CD4-positive, CD25-positive, alpha-beta regulatory T cell (primary cell): ENCODE measurements at regions not wholly inside any gene's neighbourhood (a gene's known extent, or its start where the extent isn't known, plus 50 kb on each side); places are given as distances from the start of the nearest gene placed in this dataset.

Source experiments
- ATAC-seq, 2 donors: fragments of 150-1000 bp; cut with Tn5 transposase; one replicate each; pipeline ENCODE4 v1.10.0; 2021; ENCODE audit warnings: low read depth in 2 of 2, moderate number of reproducible peaks in 2 of 2, moderate library complexity in 1 of 2
- DNase-seq, 3 donors: peaks; one replicate each; pipeline versions ENCODE4 v3.0.0 to v3.0.0-alpha.2; 2012 to 2022; ENCODE audit warnings: mixed read lengths in 1 of 3
- H3K27ac ChIP-seq: one replicate; pipeline ENCODE4 v1.7.0; 2013; ENCODE audit warnings: mild to moderate bottlenecking, low read length; ENCODE audit not compliant: insufficient read depth, poor library complexity, severe bottlenecking
- H3K27me3 ChIP-seq: one replicate; pipeline ENCODE4 v1.7.0; 2013; ENCODE audit warnings: low read length; ENCODE audit not compliant: control insufficient read depth, insufficient read depth
- H3K36me3 ChIP-seq: one replicate; pipeline ENCODE4 v1.7.0; 2013; ENCODE audit warnings: mild to moderate bottlenecking, low read length, moderate library complexity; ENCODE audit not compliant: control insufficient read depth, insufficient read depth
- H3K4me1 ChIP-seq: 2 replicates; pipeline ENCODE4 v1.7.0; 2013; ENCODE audit warnings: mild to moderate bottlenecking, low read length; ENCODE audit not compliant: insufficient read depth, control insufficient read depth, poor library complexity, severe bottlenecking
- H3K4me3 ChIP-seq: one replicate; pipeline ENCODE4 v1.7.0; 2013; ENCODE audit warnings: low read depth, mild to moderate bottlenecking, low read length, moderate library complexity
- H3K9me3 ChIP-seq, 2 experiments: 1 replicate in 1 of 2; 2 replicates in 1 of 2; pipeline ENCODE4 v1.7.0; 2013; ENCODE audit warnings: low read length in 2 of 2, mild to moderate bottlenecking in 1 of 2, moderate library complexity in 1 of 2; ENCODE audit not compliant: control insufficient read depth in 2 of 2
- H3K27ac Mint-ChIP-seq, 3 donors: one replicate each; pipeline ENCODE4 v1.8.0; 2020 to 2022; ENCODE audit warnings: mild to moderate bottlenecking in 3 of 3, mixed read lengths in 3 of 3, moderate library complexity in 2 of 3
- H3K27me3 Mint-ChIP-seq: one replicate; pipeline ENCODE4 v1.8.0; 2022; ENCODE audit warnings: mild to moderate bottlenecking, mixed read lengths
- H3K36me3 Mint-ChIP-seq: one replicate; pipeline ENCODE4 v1.8.0; 2020; ENCODE audit warnings: mixed read lengths
- H3K4me1 Mint-ChIP-seq, 4 donors: one replicate each; pipeline ENCODE4 v1.8.0; 2020 to 2022; ENCODE audit warnings: mixed read lengths in 4 of 4, mild to moderate bottlenecking in 1 of 4
- H3K4me3 Mint-ChIP-seq, 4 donors: one replicate each; pipeline ENCODE4 v1.8.0; 2020 to 2022; ENCODE audit warnings: mild to moderate bottlenecking in 4 of 4, mixed read lengths in 4 of 4, moderate library complexity in 3 of 4
- H3K9me3 Mint-ChIP-seq, 7 donors: one replicate each; pipeline ENCODE4 v1.8.0; 2020 to 2022; ENCODE audit warnings: mixed read lengths in 7 of 7, mild to moderate bottlenecking in 3 of 7, moderate library complexity in 2 of 7

DNA sequence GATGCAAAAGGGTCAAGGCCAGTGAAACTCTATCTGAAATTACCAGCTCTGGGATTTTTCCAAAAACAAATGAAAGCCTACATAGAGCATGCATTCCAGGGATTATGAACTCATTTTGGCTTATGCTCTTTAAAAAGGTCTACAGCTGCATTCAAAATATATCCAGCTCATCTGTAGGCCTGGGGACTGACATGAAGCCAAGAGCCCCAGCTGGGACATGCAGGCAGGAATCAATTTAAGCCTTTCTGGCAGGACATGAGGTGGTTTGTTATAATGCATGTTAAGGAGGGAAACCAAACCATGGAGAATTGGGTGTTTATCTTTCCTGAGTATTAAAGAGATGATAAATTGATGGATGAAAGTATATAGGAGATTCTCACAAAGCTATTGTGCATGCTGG lies 164.5 kb downstream of the RBM43 start:
- no peak overlapping the region for H3K27ac Mint-ChIP-seq
- H3K9me3 ChIP-seq: no peaks in the 10 kb centered on the region
- peaks cover 0 to 2% (median 0%) of the 10 kb centered on the region in 7 donors for H3K9me3 Mint-ChIP-seq

DNA sequence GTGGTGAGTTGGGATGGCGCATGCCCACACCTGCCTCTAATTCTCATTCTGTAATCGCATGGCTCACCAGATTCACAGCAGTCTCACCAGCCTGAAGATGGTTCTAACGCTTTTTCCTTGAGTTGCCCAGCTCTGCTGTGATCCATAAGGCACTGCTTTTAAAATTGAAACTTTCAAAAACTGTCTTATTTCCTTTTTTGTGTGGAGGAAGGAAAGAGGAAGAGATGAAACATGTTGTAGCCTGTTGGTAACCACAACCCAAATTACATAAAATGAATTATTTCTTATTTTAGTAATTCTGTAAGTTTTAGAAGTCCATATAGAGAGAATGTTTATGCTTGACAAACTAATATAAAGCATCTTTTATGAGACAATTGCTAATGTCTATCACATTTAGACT lies 165.4 kb downstream of the RBM43 start:
- H3K27me3 Mint-ChIP-seq: peaks cover 7% of the 10 kb centered on the region
- no peaks in the 10 kb centered on the region for H3K9me3 ChIP-seq
- no peaks in the 10 kb centered on the region for H3K36me3 ChIP-seq
- peaks cover 0 to 2% (median 0%) of the 10 kb centered on the region in 4 donors for H3K4me1 Mint-ChIP-seq
- DNase-seq: no peak
- H3K4me3 ChIP-seq: no peak overlapping the region
- H3K4me1 ChIP-seq: no peaks in the 10 kb centered on the region
- no peak for ATAC-seq
- H3K27me3 ChIP-seq: no peaks in the 10 kb centered on the region
- no peak overlapping the region for H3K27ac ChIP-seq
- H3K9me3 Mint-ChIP-seq: peaks cover 0 to 2% (median 0%) of the 10 kb centered on the region in 7 donors
- H3K27ac Mint-ChIP-seq: no peak overlapping the region
- no peak overlapping the region for H3K4me3 Mint-ChIP-seq
- H3K36me3 Mint-ChIP-seq: no peaks in the 10 kb centered on the region

More for the DNA sequence above, 164.5 kb downstream of the RBM43 start:
- Histone ChIP-seq H3K4me3 (no peak overlapping the region), H3K4me1 (no peaks in the 10 kb centered on the region), H3K27ac (no peak overlapping the region), H3K27me3 (no peaks in the 10 kb centered on the region), H3K36me3 (no peaks in the 10 kb centered on the region)
- no peak for DNase-seq
- peaks cover 7% of the 10 kb centered on the region for H3K27me3 Mint-ChIP-seq
- peaks cover 0 to 2% (median 0%) of the 10 kb centered on the region in 4 donors for H3K4me1 Mint-ChIP-seq
- H3K36me3 Mint-ChIP-seq: no peaks in the 10 kb centered on the region
- H3K4me3 Mint-ChIP-seq: no peak overlapping the region
- no peak for ATAC-seq

DNA sequence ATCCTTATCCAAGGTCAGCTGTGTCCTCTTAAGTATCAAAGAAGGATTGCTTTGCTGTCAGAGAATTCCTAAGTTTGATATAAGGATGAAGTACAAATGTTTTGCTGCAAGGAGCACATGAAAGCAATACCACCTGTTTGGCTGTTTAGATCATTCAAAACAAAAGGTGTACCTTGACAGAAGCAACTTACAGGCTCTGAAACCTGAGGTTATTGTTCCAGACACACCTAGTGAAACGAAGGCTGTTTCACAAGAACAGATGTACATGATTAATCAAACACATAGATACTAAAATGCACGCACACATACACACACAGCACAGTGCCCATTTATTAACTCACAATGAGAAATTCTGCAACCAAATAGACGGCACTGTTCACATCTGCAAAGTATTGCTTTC lies 166.2 kb downstream of the RBM43 start:
- Mint-ChIP-seq H3K4me3 (no peak overlapping the region), H3K27me3 (peaks cover 7% of the 10 kb centered on the region), H3K27ac (no peak overlapping the region), H3K9me3 (peaks cover 0 to 2% (median 0%) of the 10 kb centered on the region in 7 donors), H3K4me1 (peaks cover 0 to 2% (median 0%) of the 10 kb centered on the region in 4 donors), H3K36me3 (no peaks in the 10 kb centered on the region)
- DNase-seq: no peak
- no peaks in the 10 kb centered on the region for H3K36me3 ChIP-seq
- no peak for ATAC-seq
- H3K9me3 ChIP-seq: no peaks in the 10 kb centered on the region
- H3K4me1 ChIP-seq: no peaks in the 10 kb centered on the region
- no peak overlapping the region for H3K4me3 ChIP-seq
- no peaks in the 10 kb centered on the region for H3K27me3 ChIP-seq
- H3K27ac ChIP-seq: no peak overlapping the region

DNA sequence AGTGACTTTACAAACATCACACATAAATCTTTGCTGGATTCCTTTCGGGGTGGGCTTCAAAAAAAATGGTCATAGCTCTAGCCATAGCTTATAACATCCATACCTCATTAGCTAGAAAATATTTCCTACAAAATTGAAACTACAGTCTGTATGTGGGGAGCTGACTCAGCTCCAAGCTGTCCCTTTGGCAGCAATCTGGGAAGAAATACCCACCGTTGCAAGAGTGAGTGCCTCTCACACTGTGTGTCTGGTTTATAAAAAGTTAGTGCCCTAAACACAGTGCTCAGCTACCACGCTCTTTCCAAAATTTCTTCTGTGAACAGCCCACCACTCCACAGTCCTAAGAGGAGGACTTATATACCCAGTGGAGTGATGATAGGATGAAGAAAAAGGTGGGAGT lies 170.1 kb downstream of the RBM43 start:
- Histone ChIP-seq H3K27me3 (no peaks in the 10 kb centered on the region), H3K4me3 (no peak overlapping the region), H3K9me3 (no peaks in the 10 kb centered on the region), H3K36me3 (no peaks in the 10 kb centered on the region), H3K27ac (no peak overlapping the region), H3K4me1 (no peaks in the 10 kb centered on the region)
- Mint-ChIP-seq H3K9me3 (peaks cover 0 to 4% (median 0%) of the 10 kb centered on the region in 7 donors), H3K4me3 (no peak overlapping the region), H3K27ac (no peak overlapping the region), H3K4me1 (no peaks in the 10 kb centered on the region), H3K36me3 (no peaks in the 10 kb centered on the region), H3K27me3 (peaks cover 4% of the 10 kb centered on the region)
- ATAC-seq: no peak
- DNase-seq: no peak

DNA sequence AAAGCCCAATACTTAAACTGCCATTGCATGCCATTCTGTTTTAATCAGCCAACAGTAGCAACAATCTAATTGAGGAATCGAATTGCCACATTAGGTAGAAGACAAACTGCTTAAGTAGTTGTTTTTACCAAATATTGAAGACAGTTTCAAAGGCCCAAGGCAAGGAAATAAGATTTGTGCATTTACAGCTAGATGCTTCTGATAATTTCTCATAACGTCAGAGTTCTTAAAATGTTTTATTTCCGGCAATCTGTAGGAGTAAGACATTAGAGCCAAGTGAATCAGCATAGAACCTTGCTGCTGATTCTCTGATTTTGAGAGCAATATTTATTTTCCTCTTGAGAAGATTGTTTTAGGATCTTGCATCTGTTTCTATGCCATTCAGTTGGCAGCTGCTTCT lies 174.3 kb downstream of the RBM43 start:
- Mint-ChIP-seq H3K36me3 (no peaks in the 10 kb centered on the region), H3K9me3 (peaks cover 0 to 4% (median 0%) of the 10 kb centered on the region in 7 donors), H3K27ac (no peak overlapping the region)

DNA sequence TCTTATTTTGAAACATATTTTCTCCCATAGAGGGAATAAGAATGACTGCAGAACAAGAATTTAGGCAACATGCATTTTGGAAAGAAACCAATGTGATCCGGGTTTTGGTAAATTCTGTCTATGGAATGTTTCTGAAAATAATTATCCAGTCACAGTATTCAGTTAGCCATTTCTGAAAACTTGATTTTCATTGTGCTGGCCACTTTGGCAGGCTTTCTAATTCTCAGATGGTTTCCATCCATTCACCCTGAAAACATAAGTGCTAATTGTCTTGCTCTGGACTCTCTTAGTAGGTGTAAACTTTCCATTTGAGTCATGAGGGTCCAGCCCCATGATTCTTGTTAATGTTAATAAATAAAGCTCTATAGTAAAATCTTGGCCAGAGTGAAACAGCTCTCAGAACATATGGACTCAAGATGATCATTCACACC lies 176.5 kb downstream of the RBM43 start:
- Histone ChIP-seq H3K27ac (no peak overlapping the region), H3K36me3 (no peaks in the 10 kb centered on the region), H3K9me3 (no peaks in the 10 kb centered on the region), H3K4me3 (no peak overlapping the region), H3K27me3 (no peaks in the 10 kb centered on the region), H3K4me1 (no peaks in the 10 kb centered on the region)
- H3K4me3 Mint-ChIP-seq: no peak overlapping the region
- DNase-seq: no peak
- H3K4me1 Mint-ChIP-seq: peaks cover 0 to 8% (median 5%) of the 10 kb centered on the region in 4 donors
- no peak for ATAC-seq
- peaks cover 0 to 6% (median 3%) of the 10 kb centered on the region in 7 donors for H3K9me3 Mint-ChIP-seq
- H3K27me3 Mint-ChIP-seq: peaks cover 4% of the 10 kb centered on the region
- H3K27ac Mint-ChIP-seq: peak overlapping the region in 1 of 3 donors; percentile 57
- no peaks in the 10 kb centered on the region for H3K36me3 Mint-ChIP-seq

More for the DNA sequence above, 174.3 kb downstream of the RBM43 start:
- DNase-seq (no peak), ATAC-seq (no peak)
- H3K4me1 ChIP-seq: no peaks in the 10 kb centered on the region
- H3K27me3 Mint-ChIP-seq: peaks cover 4% of the 10 kb centered on the region
- no peak overlapping the region for H3K27ac ChIP-seq
- H3K4me3 ChIP-seq: no peak overlapping the region
- no peaks in the 10 kb centered on the region for H3K9me3 ChIP-seq
- no peaks in the 10 kb centered on the region for H3K27me3 ChIP-seq
- peaks cover 0 to 8% (median 5%) of the 10 kb centered on the region in 4 donors for H3K4me1 Mint-ChIP-seq
- no peaks in the 10 kb centered on the region for H3K36me3 ChIP-seq
- no peak overlapping the region for H3K4me3 Mint-ChIP-seq

DNA sequence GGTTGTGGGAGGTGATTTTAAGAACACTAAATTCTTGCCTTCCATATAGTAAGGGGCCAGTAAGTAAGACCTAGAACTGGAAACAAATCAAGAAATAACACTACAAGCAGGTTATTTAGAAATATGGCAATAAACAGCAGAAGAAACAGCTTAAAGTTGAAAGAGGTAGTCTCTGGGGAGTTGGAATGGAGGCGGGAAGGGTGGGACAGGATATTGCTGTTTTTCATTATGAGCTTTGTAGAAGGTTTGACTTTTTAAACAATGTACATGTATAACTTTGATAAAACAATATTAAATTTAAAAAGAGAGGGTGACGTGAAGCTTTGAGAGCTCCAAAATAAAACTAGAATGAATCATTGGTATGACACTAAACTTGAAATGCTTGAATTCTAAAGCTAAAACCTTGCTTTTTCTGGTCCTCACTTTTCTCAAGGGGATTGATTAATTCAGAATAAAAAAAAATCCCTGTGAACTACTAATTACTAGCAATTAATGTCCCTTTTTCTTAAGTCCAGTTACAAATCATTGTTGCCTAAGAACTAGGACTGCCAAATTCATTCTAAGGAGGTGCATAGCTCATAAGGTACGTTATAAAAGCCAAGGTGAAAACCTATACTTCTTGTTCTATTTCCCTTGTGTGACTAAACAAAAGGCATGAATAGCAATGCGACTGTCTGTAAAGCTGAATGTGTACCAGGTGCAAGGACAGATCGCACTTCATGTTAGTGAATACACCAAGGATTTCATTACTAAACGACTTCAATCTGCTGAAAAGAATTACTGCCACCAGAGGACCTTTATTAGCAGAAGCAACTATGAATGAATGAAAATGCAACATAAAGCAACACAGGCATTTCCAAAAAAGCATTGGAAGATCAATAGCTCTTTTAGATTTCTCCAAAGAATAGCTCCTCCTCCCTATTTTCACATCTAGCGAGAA lies 177.5 kb downstream of the RBM43 start:
- no peak overlapping the region for H3K4me3 ChIP-seq
- no peaks in the 10 kb centered on the region for H3K27me3 ChIP-seq
- H3K36me3 ChIP-seq: no peaks in the 10 kb centered on the region
- Mint-ChIP-seq H3K4me3 (peak overlapping the region in 3 of 4 donors; percentile 17 to 34 (median 19)), H3K9me3 (peaks cover 0 to 6% (median 4%) of the 10 kb centered on the region in 7 donors), H3K27ac (peak overlapping the region in 2 of 3 donors; percentile 60 to 62), H3K27me3 (peaks cover 3% of the 10 kb centered on the region), H3K36me3 (no peaks in the 10 kb centered on the region), H3K4me1 (peaks cover 0 to 8% (median 5%) of the 10 kb centered on the region in 4 donors)
- DNase-seq (peak in 2 of 3 donors; percentile 33 to 64), ATAC-seq (peak; percentile 53 to 71)
- no peaks in the 10 kb centered on the region for H3K9me3 ChIP-seq
- no peaks in the 10 kb centered on the region for H3K4me1 ChIP-seq
- H3K27ac ChIP-seq: no peak overlapping the region
